ENCODE measurements at regions not wholly inside any gene's neighbourhood (a gene's known extent, or its start where the extent isn't known, plus 50 kb on each side); places are given as distances from the start of the nearest gene placed in this dataset.

DNA sequence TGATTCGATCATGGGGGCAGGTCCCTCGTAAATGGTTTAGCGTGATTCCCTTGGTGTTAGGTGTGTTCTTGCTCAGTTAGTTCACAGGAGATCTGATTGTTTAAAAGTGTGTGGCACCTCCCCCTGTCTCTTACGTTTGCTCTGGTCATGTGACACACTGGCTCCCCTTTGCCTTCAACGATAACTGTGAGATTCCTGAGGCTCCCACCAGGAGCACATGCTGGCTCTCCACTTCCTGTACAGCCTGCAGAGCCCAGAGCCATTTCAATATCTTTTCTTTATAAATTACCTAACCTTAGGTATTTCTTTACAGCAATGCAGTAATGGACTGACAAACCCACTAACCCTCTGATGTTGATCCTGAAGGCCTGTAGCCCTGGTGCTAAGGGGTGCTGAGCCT lies 141.9 kb downstream of the FCRL5 start:
- TF ChIP-seq, protein P1, sequence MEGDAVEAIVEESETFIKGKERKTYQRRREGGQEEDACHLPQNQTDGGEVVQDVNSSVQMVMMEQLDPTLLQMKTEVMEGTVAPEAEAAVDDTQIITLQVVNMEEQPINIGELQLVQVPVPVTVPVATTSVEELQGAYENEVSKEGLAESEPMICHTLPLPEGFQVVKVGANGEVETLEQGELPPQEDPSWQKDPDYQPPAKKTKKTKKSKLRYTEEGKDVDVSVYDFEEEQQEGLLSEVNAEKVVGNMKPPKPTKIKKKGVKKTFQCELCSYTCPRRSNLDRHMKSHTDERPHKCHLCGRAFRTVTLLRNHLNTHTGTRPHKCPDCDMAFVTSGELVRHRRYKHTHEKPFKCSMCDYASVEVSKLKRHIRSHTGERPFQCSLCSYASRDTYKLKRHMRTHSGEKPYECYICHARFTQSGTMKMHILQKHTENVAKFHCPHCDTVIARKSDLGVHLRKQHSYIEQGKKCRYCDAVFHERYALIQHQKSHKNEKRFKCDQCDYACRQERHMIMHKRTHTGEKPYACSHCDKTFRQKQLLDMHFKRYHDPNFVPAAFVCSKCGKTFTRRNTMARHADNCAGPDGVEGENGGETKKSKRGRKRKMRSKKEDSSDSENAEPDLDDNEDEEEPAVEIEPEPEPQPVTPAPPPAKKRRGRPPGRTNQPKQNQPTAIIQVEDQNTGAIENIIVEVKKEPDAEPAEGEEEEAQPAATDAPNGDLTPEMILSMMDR (IDR thresholded peaks at IDR 0.05; ENCODE audit: extremely low read depth in 1 of 2, insufficient read depth in 1 of 2, low read depth in 1 of 2, low read length in 2 of 2): no peak
- TF ChIP-seq EZH2 (IDR thresholded peaks at IDR 0.05; ENCODE audit: borderline replicate concordance, low read depth, low read length, severe bottlenecking): no peak
- no peak for TF ChIP-seq POLR2A (IDR thresholded peaks at IDR 0.05; ENCODE audit: low read depth, low read length)
- no peak for TF ChIP-seq FOS (IDR thresholded peaks at IDR 0.05; ENCODE audit: borderline replicate concordance, insufficient read depth, low read length)
- no peak for TF ChIP-seq POLR2AphosphoS5 (IDR thresholded peaks at IDR 0.05; ENCODE audit: insufficient read depth, low read depth, low read length)
- no peak for TF ChIP-seq JUN (IDR thresholded peaks at IDR 0.05; ENCODE audit: borderline replicate concordance, insufficient read depth, insufficient read length, low read depth)
- no peak for TF ChIP-seq MYC (IDR thresholded peaks at IDR 0.05; ENCODE audit: low read depth, low read length)
- TF ChIP-seq, protein P2, sequence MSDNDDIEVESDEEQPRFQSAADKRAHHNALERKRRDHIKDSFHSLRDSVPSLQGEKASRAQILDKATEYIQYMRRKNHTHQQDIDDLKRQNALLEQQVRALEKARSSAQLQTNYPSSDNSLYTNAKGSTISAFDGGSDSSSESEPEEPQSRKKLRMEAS (IDR thresholded peaks at IDR 0.05; ENCODE audit: insufficient read depth, insufficient read length): no peak
- no peak for TF ChIP-seq GATA2 (IDR thresholded peaks at IDR 0.05; ENCODE audit: insufficient read depth, insufficient read length, low read depth, low read length)

All from endothelial cell of umbilical vein (primary cell).